Upper lobe of left lung (tissue), 4 donors: ENCODE measurements at regions not wholly inside any gene's neighbourhood (a gene's known extent, or its start where the extent isn't known, plus 50 kb on each side); places are given as distances from the start of the nearest gene placed in this dataset.

Source experiments
- EP300 ChIP-seq, 4 donors: sonication (generic); formaldehyde crosslinking; IDR thresholded peaks; one replicate each; pipeline ENCODE4 v1.5.1; 2017; ENCODE audit warnings: antibody characterized with exemption in 4 of 4, control low read depth in 2 of 4
- POLR2A ChIP-seq, 4 donors: fragments of 450-650 bp; IDR thresholded peaks; one replicate each; pipeline ENCODE4 v1.5.1; 2016 to 2017; ENCODE audit warnings: antibody characterized with exemption in 4 of 4, mild to moderate bottlenecking in 2 of 4
- POLR2AphosphoS5 ChIP-seq, 2 donors: sonication (generic); formaldehyde crosslinking; IDR thresholded peaks; one replicate each; pipeline ENCODE4 v1.5.1; 2017; ENCODE audit warnings: antibody characterized with exemption in 2 of 2
- TF ChIP-seq, protein P1 (sequence below), 6 experiments: fragments of 450-650 bp in 4 of 6; fragments of 200-600 bp in 2 of 6; sonication (generic) in 2 of 6; IDR thresholded peaks; one replicate each; pipeline ENCODE4 v1.5.1; 2016 to 2019; ENCODE audit warnings: antibody characterized with exemption in 6 of 6

DNA sequence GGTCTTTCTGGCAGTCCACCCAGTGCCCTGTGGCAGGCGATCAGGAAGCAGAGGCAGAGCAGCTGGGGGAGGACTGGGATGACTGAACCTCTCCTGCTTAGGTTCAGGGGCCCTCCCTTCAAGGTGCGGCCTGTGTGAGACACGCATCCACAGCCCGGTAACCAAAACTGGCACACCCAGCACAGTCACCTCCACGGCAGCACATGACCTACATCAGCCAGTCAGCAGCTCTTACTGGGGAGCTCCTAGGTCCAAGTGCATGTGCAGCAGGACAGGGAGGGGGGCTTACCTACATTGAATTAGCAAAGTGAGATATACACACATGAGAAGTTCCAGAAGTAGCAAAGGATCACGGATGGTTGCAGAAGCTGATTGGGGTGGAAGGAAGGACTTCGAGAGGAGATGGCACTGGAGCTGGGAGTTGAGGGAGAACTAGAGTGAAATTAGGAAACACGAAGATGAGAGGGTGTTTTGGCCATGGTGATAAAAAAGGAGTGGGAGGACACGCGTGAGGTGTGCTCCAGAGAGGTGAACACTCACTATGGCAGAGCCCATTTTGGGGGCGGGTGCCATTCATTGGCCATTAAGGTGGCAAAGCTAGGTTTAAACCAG lies 51.4 kb upstream of the IRF2BP2 start:
- TF ChIP-seq, protein P1, sequence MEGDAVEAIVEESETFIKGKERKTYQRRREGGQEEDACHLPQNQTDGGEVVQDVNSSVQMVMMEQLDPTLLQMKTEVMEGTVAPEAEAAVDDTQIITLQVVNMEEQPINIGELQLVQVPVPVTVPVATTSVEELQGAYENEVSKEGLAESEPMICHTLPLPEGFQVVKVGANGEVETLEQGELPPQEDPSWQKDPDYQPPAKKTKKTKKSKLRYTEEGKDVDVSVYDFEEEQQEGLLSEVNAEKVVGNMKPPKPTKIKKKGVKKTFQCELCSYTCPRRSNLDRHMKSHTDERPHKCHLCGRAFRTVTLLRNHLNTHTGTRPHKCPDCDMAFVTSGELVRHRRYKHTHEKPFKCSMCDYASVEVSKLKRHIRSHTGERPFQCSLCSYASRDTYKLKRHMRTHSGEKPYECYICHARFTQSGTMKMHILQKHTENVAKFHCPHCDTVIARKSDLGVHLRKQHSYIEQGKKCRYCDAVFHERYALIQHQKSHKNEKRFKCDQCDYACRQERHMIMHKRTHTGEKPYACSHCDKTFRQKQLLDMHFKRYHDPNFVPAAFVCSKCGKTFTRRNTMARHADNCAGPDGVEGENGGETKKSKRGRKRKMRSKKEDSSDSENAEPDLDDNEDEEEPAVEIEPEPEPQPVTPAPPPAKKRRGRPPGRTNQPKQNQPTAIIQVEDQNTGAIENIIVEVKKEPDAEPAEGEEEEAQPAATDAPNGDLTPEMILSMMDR (IDR thresholded peaks at IDR 0.05) = no peak
- no peak for TF ChIP-seq POLR2A (IDR thresholded peaks at IDR 0.05)
- TF ChIP-seq POLR2AphosphoS5 (IDR thresholded peaks at IDR 0.05) = no peak
- TF ChIP-seq EP300 (IDR thresholded peaks at IDR 0.05) = no peak
